SK-N-SH treated with all-trans-retinoic acid at 6 μM for 48 hours (cell line): ENCODE measurements at regions not wholly inside any gene's neighbourhood (a gene's known extent, or its start where the extent isn't known, plus 50 kb on each side); places are given as distances from the start of the nearest gene placed in this dataset.

ENCODE experiments used
- ATAC-seq: fragments of 200-7000 bp; cut with Tn5 transposase; 3 replicates; pipeline ENCODE4 v1.9.1; 2020; ENCODE audit warnings: mild to moderate bottlenecking, moderate library complexity
- BACH2 ChIP-seq: fragments of 250-450 bp; sonication (Bioruptor Pico); IDR thresholded peaks from 2 replicates; pipeline ENCODE4 v1.9.0; 2021; ENCODE audit warnings: mild to moderate bottlenecking, borderline replicate concordance
- CSDC2 ChIP-seq: fragments of 250-450 bp; sonication (Bioruptor Pico); IDR thresholded peaks from 2 replicates; pipeline ENCODE4 v1.5.0; 2020; ENCODE audit warnings: mild to moderate bottlenecking, moderate library complexity
- ESRRG ChIP-seq: fragments of 250-450 bp; sonication (Bioruptor Pico); IDR thresholded peaks from 2 replicates; pipeline ENCODE4 v1.6.1; 2021; ENCODE audit warnings: mild to moderate bottlenecking
- GLIS3 ChIP-seq: fragments of 250-450 bp; sonication (Bioruptor Pico); IDR thresholded peaks from 2 replicates; pipeline ENCODE4 v1.5.0; 2020; ENCODE audit warnings: mild to moderate bottlenecking, moderate library complexity
- ISL1 ChIP-seq: fragments of 250-450 bp; sonication (Bioruptor Pico); IDR thresholded peaks from 2 replicates; pipeline ENCODE4 v2.1.2; 2022; ENCODE audit warnings: mild to moderate bottlenecking, moderate library complexity
- OSR1 ChIP-seq: fragments of 250-450 bp; sonication (Bioruptor Pico); IDR thresholded peaks from 2 replicates; pipeline ENCODE4 v1.8.0; 2022; ENCODE audit warnings: moderate library complexity, mild to moderate bottlenecking, inconsistent platforms
- PPARA ChIP-seq: fragments of 250-450 bp; sonication (Bioruptor Pico); IDR thresholded peaks from 2 replicates; pipeline ENCODE4 v1.5.0; 2020; ENCODE audit warnings: mild to moderate bottlenecking, borderline replicate concordance
- RARB ChIP-seq: fragments of 250-450 bp; sonication (Bioruptor Pico); IDR thresholded peaks from 2 replicates; pipeline ENCODE4 v1.8.0; 2021; ENCODE audit warnings: mild to moderate bottlenecking, moderate library complexity
- SNAI2 ChIP-seq: fragments of 250-450 bp; sonication (Bioruptor Pico); IDR thresholded peaks from 2 replicates; pipeline ENCODE4 v1.5.0; 2020; ENCODE audit warnings: mild to moderate bottlenecking, moderate library complexity
- TCF4 ChIP-seq: fragments of 250-450 bp; sonication (Bioruptor Pico); IDR thresholded peaks from 2 replicates; pipeline ENCODE4 v1.8.0; 2021; ENCODE audit warnings: mild to moderate bottlenecking, moderate library complexity, borderline replicate concordance
- TOX ChIP-seq: fragments of 250-450 bp; sonication (Bioruptor Pico); IDR thresholded peaks from 2 replicates; pipeline ENCODE4 v1.8.0; 2021; ENCODE audit warnings: mild to moderate bottlenecking, moderate library complexity, borderline replicate concordance
- ZC3H10 ChIP-seq: fragments of 250-450 bp; sonication (Bioruptor Pico); IDR thresholded peaks from 2 replicates; pipeline ENCODE4 v1.5.1; 2021; ENCODE audit warnings: mild to moderate bottlenecking, moderate library complexity
- ZFP3 ChIP-seq: fragments of 250-450 bp; sonication (Bioruptor Pico); IDR thresholded peaks from 2 replicates; pipeline ENCODE4 v1.5.0; 2020; ENCODE audit warnings: mild to moderate bottlenecking, moderate library complexity
- ZFP30 ChIP-seq: fragments of 450-650 bp; formaldehyde crosslinking; IDR thresholded peaks from 2 replicates; pipeline ENCODE4 v1.5.0; 2022; ENCODE audit warnings: mild to moderate bottlenecking, moderate library complexity
- ZNF565 ChIP-seq: fragments of 450-650 bp; formaldehyde crosslinking; conservative IDR thresholded peaks from 2 replicates; pipeline ENCODE4 v1.5.0; 2020; ENCODE audit warnings: low read depth, mild to moderate bottlenecking, moderate library complexity
- ZNF70 ChIP-seq: fragments of 450-650 bp; formaldehyde crosslinking; IDR thresholded peaks from 2 replicates; pipeline ENCODE4 v1.5.0; 2020; ENCODE audit warnings: mild to moderate bottlenecking, moderate library complexity
- ZNF8 ChIP-seq: fragments of 450-650 bp; formaldehyde crosslinking; IDR thresholded peaks from 2 replicates; pipeline ENCODE4 v1.5.0; 2020; ENCODE audit warnings: mild to moderate bottlenecking, moderate library complexity
- TF ChIP-seq, protein P1 (sequence below): fragments of 250-450 bp; sonication (Bioruptor Pico); IDR thresholded peaks from 2 replicates; pipeline ENCODE4 v1.5.0; 2020; ENCODE audit warnings: mild to moderate bottlenecking, moderate library complexity
- TF ChIP-seq, protein P2 (sequence below): fragments of 250-450 bp; sonication (Bioruptor Pico); IDR thresholded peaks from 2 replicates; pipeline ENCODE4 v1.8.0; 2021; ENCODE audit warnings: low read depth, mild to moderate bottlenecking, moderate library complexity, borderline replicate concordance
- TF ChIP-seq, protein P3 (sequence below): fragments of 250-450 bp; sonication (Bioruptor Pico); IDR thresholded peaks from 2 replicates; pipeline ENCODE4 v1.5.1; 2021; ENCODE audit warnings: mild to moderate bottlenecking, moderate library complexity
- TF ChIP-seq, protein P4 (sequence below): fragments of 250-450 bp; sonication (Bioruptor Pico); IDR thresholded peaks from 2 replicates; pipeline ENCODE4 v1.5.1; 2020; ENCODE audit warnings: low read depth, mild to moderate bottlenecking, moderate library complexity
- TF ChIP-seq, protein P5 (sequence below): fragments of 250-450 bp; sonication (Bioruptor Pico); IDR thresholded peaks from 2 replicates; pipeline ENCODE4 v1.8.0; 2020; ENCODE audit warnings: mild to moderate bottlenecking, moderate library complexity, borderline replicate concordance

DNA sequence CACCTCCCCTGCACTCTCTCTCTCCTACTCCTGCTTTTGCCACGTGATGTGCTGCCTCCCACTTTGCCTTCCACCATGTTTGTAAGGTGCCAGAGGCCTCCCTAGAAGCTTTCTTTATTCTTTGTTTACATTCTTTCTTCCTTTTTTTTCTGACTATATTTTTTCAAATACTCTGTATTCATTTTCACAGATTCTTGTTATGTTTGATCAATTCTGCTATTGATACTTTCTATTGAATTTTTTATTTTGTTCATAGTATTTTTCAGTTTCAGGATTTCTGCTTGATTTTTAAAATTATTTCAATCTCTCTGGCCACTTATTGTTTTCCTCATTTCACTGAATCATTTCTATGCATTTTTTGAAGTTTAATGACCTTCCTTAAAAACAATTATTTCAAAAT is 801.8 kb downstream of the GRIK2 start:
- TF ChIP-seq ZC3H10 (no peak), ISL1 (CRISPR knock-in tag) (no peak), ZNF70 (CRISPR knock-in tag) (no peak), BACH2 (no peak), ZFP30 (CRISPR knock-in tag) (no peak), CSDC2 (CRISPR knock-in tag) (no peak), RARB (CRISPR knock-in tag) (no peak), ZNF565 (no peak), OSR1 (no peak), PPARA (CRISPR knock-in tag) (no peak), GLIS3 (CRISPR knock-in tag) (no peak), TOX (CRISPR knock-in tag) (no peak), SNAI2 (CRISPR knock-in tag) (no peak), ESRRG (CRISPR knock-in tag) (no peak)
- TF ChIP-seq, protein P1, sequence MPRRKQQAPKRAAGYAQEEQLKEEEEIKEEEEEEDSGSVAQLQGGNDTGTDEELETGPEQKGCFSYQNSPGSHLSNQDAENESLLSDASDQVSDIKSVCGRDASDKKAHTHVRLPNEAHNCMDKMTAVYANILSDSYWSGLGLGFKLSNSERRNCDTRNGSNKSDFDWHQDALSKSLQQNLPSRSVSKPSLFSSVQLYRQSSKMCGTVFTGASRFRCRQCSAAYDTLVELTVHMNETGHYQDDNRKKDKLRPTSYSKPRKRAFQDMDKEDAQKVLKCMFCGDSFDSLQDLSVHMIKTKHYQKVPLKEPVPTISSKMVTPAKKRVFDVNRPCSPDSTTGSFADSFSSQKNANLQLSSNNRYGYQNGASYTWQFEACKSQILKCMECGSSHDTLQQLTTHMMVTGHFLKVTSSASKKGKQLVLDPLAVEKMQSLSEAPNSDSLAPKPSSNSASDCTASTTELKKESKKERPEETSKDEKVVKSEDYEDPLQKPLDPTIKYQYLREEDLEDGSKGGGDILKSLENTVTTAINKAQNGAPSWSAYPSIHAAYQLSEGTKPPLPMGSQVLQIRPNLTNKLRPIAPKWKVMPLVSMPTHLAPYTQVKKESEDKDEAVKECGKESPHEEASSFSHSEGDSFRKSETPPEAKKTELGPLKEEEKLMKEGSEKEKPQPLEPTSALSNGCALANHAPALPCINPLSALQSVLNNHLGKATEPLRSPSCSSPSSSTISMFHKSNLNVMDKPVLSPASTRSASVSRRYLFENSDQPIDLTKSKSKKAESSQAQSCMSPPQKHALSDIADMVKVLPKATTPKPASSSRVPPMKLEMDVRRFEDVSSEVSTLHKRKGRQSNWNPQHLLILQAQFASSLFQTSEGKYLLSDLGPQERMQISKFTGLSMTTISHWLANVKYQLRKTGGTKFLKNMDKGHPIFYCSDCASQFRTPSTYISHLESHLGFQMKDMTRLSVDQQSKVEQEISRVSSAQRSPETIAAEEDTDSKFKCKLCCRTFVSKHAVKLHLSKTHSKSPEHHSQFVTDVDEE (CRISPR knock-in tag): no peak
- TF ChIP-seq, protein P2, sequence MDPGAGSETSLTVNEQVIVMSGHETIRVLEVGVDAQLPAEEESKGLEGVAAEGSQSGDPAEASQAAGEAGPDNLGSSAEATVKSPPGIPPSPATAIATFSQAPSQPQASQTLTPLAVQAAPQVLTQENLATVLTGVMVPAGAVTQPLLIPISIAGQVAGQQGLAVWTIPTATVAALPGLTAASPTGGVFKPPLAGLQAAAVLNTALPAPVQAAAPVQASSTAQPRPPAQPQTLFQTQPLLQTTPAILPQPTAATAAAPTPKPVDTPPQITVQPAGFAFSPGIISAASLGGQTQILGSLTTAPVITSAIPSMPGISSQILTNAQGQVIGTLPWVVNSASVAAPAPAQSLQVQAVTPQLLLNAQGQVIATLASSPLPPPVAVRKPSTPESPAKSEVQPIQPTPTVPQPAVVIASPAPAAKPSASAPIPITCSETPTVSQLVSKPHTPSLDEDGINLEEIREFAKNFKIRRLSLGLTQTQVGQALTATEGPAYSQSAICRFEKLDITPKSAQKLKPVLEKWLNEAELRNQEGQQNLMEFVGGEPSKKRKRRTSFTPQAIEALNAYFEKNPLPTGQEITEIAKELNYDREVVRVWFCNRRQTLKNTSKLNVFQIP (CRISPR knock-in tag): no peak
- TF ChIP-seq, protein P3, sequence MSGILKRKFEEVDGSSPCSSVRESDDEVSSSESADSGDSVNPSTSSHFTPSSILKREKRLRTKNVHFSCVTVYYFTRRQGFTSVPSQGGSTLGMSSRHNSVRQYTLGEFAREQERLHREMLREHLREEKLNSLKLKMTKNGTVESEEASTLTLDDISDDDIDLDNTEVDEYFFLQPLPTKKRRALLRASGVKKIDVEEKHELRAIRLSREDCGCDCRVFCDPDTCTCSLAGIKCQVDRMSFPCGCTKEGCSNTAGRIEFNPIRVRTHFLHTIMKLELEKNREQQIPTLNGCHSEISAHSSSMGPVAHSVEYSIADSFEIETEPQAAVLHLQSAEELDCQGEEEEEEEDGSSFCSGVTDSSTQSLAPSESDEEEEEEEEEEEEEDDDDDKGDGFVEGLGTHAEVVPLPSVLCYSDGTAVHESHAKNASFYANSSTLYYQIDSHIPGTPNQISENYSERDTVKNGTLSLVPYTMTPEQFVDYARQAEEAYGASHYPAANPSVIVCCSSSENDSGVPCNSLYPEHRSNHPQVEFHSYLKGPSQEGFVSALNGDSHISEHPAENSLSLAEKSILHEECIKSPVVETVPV (CRISPR knock-in tag): no peak
- TF ChIP-seq, protein P4, sequence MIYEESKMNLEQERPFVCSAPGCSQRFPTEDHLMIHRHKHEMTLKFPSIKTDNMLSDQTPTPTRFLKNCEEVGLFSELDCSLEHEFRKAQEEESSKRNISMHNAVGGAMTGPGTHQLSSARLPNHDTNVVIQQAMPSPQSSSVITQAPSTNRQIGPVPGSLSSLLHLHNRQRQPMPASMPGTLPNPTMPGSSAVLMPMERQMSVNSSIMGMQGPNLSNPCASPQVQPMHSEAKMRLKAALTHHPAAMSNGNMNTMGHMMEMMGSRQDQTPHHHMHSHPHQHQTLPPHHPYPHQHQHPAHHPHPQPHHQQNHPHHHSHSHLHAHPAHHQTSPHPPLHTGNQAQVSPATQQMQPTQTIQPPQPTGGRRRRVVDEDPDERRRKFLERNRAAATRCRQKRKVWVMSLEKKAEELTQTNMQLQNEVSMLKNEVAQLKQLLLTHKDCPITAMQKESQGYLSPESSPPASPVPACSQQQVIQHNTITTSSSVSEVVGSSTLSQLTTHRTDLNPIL (CRISPR knock-in tag): no peak
- TF ChIP-seq, protein P5, sequence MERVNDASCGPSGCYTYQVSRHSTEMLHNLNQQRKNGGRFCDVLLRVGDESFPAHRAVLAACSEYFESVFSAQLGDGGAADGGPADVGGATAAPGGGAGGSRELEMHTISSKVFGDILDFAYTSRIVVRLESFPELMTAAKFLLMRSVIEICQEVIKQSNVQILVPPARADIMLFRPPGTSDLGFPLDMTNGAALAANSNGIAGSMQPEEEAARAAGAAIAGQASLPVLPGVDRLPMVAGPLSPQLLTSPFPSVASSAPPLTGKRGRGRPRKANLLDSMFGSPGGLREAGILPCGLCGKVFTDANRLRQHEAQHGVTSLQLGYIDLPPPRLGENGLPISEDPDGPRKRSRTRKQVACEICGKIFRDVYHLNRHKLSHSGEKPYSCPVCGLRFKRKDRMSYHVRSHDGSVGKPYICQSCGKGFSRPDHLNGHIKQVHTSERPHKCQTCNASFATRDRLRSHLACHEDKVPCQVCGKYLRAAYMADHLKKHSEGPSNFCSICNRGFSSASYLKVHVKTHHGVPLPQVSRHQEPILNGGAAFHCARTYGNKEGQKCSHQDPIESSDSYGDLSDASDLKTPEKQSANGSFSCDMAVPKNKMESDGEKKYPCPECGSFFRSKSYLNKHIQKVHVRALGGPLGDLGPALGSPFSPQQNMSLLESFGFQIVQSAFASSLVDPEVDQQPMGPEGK (CRISPR knock-in tag): no peak
- no peak for ATAC-seq

DNA sequence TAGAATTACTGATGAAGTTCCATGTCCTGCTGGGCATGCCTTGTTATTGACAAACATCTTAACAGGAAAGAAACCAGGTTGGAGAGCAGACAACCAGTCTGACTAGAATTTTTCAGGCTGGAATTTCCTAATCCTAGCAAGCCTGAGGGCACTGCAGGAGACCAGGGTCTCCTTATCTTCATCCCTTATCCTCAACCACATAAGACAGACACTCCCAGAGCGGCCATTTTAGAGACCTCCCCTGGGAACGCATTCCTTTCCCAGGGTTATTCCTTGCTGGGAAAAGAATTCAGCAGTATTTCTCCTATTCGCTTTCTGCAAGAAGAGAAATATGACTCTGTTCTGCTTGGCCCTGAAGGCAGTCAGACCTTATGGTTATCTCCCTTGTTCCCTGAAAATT is 803.7 kb downstream of the GRIK2 start:
- no peak for ATAC-seq
- TF ChIP-seq ISL1 (CRISPR knock-in tag) (no peak), CSDC2 (CRISPR knock-in tag) (no peak), ESRRG (CRISPR knock-in tag) (no peak), BACH2 (no peak), ZNF8 (no peak), TCF4 (CRISPR knock-in tag) (no peak), GLIS3 (CRISPR knock-in tag) (no peak), ZC3H10 (no peak), ZFP30 (CRISPR knock-in tag) (no peak), ZFP3 (CRISPR knock-in tag) (no peak)
- TF ChIP-seq, protein P5 (CRISPR knock-in tag): no peak
- TF ChIP-seq, protein P1 (CRISPR knock-in tag): no peak
- TF ChIP-seq, protein P4 (CRISPR knock-in tag): no peak
- TF ChIP-seq, protein P3 (CRISPR knock-in tag): no peak
- TF ChIP-seq, all 23 proteins: peak for 0
